Panc1 (cell line): ENCODE measurements at regions not wholly inside any gene's neighbourhood (a gene's known extent, or its start where the extent isn't known, plus 50 kb on each side); places are given as distances from the start of the nearest gene placed in this dataset.
A peak's percentile ranks its signal among the peaks of the same experiment; 100 is the strongest.

Source experiments
- ATAC-seq: fragments of 200-7000 bp; cut with Tn5 transposase; 2 replicates; pipeline ENCODE4 v1.9.1; 2020; ENCODE audit warnings: mild to moderate bottlenecking, moderate library complexity
- BruUV-seq: library from RNA; stranded (reverse); fragments of 400-500 nt; replicated peaks from 2 replicates; lab custom pipeline; 2021; lab: Mats Ljungman, UMichigan
- CTCF ChIA-PET: fragments of 300-600 bp; sonication (Branson Sonifier 250); formaldehyde crosslinking; loops from one replicate; lab custom pipeline; 2022; ENCODE audit warnings: antibody characterized with exemption; lab: Charles Lee
- POLR2A ChIA-PET: fragments of 300-600 bp; sonication (Branson Sonifier 250); formaldehyde crosslinking; loops from one replicate; lab custom pipeline; 2022; ENCODE audit warnings: antibody characterized with exemption; lab: Charles Lee
- DNase-seq: peaks from one replicate; pipeline ENCODE4 v3.0.0-alpha.2; 2010; ENCODE audit warnings: low read depth, low spot score
- H3K27ac ChIP-seq: 2 replicates; pipeline ENCODE4 v1.5.1; 2011; ENCODE audit warnings: mild to moderate bottlenecking, low read length, inconsistent platforms
- H3K27me3 ChIP-seq: fragments of 200-500 bp; sonication (Bioruptor generic); 2 replicates; pipeline ENCODE4 v1.6.0; 2014; ENCODE audit warnings: low read length, inconsistent platforms; ENCODE audit not compliant: control insufficient read depth, insufficient read depth
- H3K36me3 ChIP-seq: fragments of 200-500 bp; sonication (Bioruptor generic); 2 replicates; pipeline ENCODE4 v1.5.1; 2014; ENCODE audit warnings: inconsistent platforms, mild to moderate bottlenecking, low read length, moderate library complexity; ENCODE audit not compliant: control insufficient read depth, insufficient read depth
- H3K4me1 ChIP-seq: 2 replicates; pipeline ENCODE4 v1.5.1; 2011; ENCODE audit warnings: inconsistent platforms, mild to moderate bottlenecking, low read length, moderate library complexity; ENCODE audit not compliant: control insufficient read depth, insufficient read depth
- H3K4me3 ChIP-seq, 2 experiments: 2 replicates each; pipeline ENCODE4 v1.5.1; 2011 to 2012; ENCODE audit warnings: low read depth in 2 of 2, low read length in 2 of 2, mild to moderate bottlenecking in 2 of 2, inconsistent platforms in 1 of 2, moderate library complexity in 1 of 2
- H3K9me3 ChIP-seq: fragments of 200-500 bp; sonication (Bioruptor generic); 2 replicates; pipeline ENCODE4 v1.5.1; 2014; ENCODE audit warnings: low read depth, mild to moderate bottlenecking, inconsistent platforms, low read length, moderate library complexity; ENCODE audit not compliant: control insufficient read depth, insufficient read depth
- CTCF ChIP-seq: fragments of 450-650 bp; IDR thresholded peaks from 2 replicates; pipeline ENCODE4 v1.5.1; 2017; ENCODE audit warnings: mild to moderate bottlenecking
- POLR2AphosphoS5 ChIP-seq: IDR thresholded peaks from 2 replicates; pipeline ENCODE4 v1.6.1; 2012; ENCODE audit warnings: mild to moderate bottlenecking, low read depth, low read length, moderate library complexity
- SIN3A ChIP-seq: IDR thresholded peaks from 2 replicates; pipeline ENCODE4 v1.6.1; 2012; ENCODE audit warnings: low read depth, mild to moderate bottlenecking, low read length, moderate library complexity, borderline replicate concordance; ENCODE audit not compliant: insufficient read depth
- TCF7L2 ChIP-seq: IDR thresholded peaks from 2 replicates; pipeline ENCODE4 v1.6.1; 2011; ENCODE audit warnings: mild to moderate bottlenecking, low read depth, low read length, inconsistent platforms
- in situ Hi-C: cut with HindIII; loops from 2 replicates; pipeline ENCODE4 v1.10.0; 2016; ENCODE audit warnings: low sequenced_read_pairs, low pct_unique_long_range_greater_than_20kb
- intact Hi-C: fragments of 100-400 bp; cut with micrococcal nuclease; formaldehyde crosslinking; loops from one replicate; pipeline ENCODE4 v1.10.0; 2022; ENCODE audit not compliant: unreplicated experiment
- TF ChIP-seq, protein P1 (sequence below), 2 experiments: IDR thresholded peaks; 2 replicates each; pipeline ENCODE4 v1.6.1; 2011 to 2012; ENCODE audit warnings: low read depth in 2 of 2, control low read depth in 1 of 2, low read length in 1 of 2, mild to moderate bottlenecking in 1 of 2, moderate library complexity in 1 of 2; ENCODE audit not compliant: insufficient read depth in 1 of 2

GRCh38 chr1:224521904-224522734 is 87.5 kb upstream of the WDR26 start:
- intact Hi-C loops (no loop called here), in situ Hi-C loops (no loop called here)
- no TSS peak for BruUV-seq
- Histone ChIP-seq H3K4me3 (no peak overlapping the region), H3K4me1 (no peaks in the 10 kb centered on the region), H3K9me3 (no peaks in the 10 kb centered on the region), H3K27me3 (no peaks in the 10 kb centered on the region), H3K36me3 (no peaks in the 10 kb centered on the region), H3K27ac (no peak overlapping the region)
- ChIA-PET POLR2A (no interaction called here), CTCF (no interaction called here)
- no peak for DNase-seq
- TF ChIP-seq CTCF (peak; percentile 16; the same call in 1 of the 2 replicates), TCF7L2 (no peak)
- ATAC-seq: no peak

GRCh38 chr1:224523676-224524075 is 89.1 kb upstream of the WDR26 start:
- no TSS peak for BruUV-seq
- Histone ChIP-seq H3K4me3 (no peak overlapping the region), H3K27ac (no peak overlapping the region), H3K36me3 (no peaks in the 10 kb centered on the region), H3K9me3 (no peaks in the 10 kb centered on the region), H3K27me3 (no peaks in the 10 kb centered on the region), H3K4me1 (0 out of 2 replicates have a peak, but pooled peaks cover under 1% of the 10 kb centered on the region)
- intact Hi-C loops: no loop called here
- in situ Hi-C loops: no loop called here
- ChIA-PET CTCF (no interaction called here), POLR2A (no interaction called here)
- TF ChIP-seq, protein P1, sequence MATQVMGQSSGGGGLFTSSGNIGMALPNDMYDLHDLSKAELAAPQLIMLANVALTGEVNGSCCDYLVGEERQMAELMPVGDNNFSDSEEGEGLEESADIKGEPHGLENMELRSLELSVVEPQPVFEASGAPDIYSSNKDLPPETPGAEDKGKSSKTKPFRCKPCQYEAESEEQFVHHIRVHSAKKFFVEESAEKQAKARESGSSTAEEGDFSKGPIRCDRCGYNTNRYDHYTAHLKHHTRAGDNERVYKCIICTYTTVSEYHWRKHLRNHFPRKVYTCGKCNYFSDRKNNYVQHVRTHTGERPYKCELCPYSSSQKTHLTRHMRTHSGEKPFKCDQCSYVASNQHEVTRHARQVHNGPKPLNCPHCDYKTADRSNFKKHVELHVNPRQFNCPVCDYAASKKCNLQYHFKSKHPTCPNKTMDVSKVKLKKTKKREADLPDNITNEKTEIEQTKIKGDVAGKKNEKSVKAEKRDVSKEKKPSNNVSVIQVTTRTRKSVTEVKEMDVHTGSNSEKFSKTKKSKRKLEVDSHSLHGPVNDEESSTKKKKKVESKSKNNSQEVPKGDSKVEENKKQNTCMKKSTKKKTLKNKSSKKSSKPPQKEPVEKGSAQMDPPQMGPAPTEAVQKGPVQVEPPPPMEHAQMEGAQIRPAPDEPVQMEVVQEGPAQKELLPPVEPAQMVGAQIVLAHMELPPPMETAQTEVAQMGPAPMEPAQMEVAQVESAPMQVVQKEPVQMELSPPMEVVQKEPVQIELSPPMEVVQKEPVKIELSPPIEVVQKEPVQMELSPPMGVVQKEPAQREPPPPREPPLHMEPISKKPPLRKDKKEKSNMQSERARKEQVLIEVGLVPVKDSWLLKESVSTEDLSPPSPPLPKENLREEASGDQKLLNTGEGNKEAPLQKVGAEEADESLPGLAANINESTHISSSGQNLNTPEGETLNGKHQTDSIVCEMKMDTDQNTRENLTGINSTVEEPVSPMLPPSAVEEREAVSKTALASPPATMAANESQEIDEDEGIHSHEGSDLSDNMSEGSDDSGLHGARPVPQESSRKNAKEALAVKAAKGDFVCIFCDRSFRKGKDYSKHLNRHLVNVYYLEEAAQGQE (IDR thresholded peaks at IDR 0.05; ENCODE audit: insufficient read depth in 1 of 2, low read depth in 2 of 2, low read length in 1 of 2): no peak
- TF ChIP-seq CTCF: no peak
- TF ChIP-seq SIN3A: no peak
- no peak for TF ChIP-seq POLR2AphosphoS5
- TF ChIP-seq TCF7L2: no peak
- no peak for DNase-seq
- no peak for ATAC-seq
